ENCODE measurements at regions not wholly inside any gene's neighbourhood (a gene's known extent, or its start where the extent isn't known, plus 50 kb on each side); places are given as distances from the start of the nearest gene placed in this dataset.

- 56% methylated on average over 15 of the region's 18 CpGs for WGBS (ENCODE audit: low lambda C conversion rate)
- no peaks in the 10 kb centered on the region for H3K79me2 ChIP-seq (ENCODE audit: insufficient read depth)
- POLR2A ChIA-PET, result interaction anchor here (0.6 kb wide), 1 partner anchor 196 kb away, joined by 3 read pairs; no protein-coding TSS in a partner anchor
- TF ChIP-seq SIN3A (IDR thresholded peaks at IDR 0.05; ENCODE audit: borderline replicate concordance, low read depth, low read length) (no peak), CTCF (IDR thresholded peaks at IDR 0.05) (no peak), FOXM1 (IDR thresholded peaks at IDR 0.05; ENCODE audit: low read depth) (no peak), NFIC (IDR thresholded peaks at IDR 0.05; ENCODE audit: borderline replicate concordance) (no peak), RXRA (IDR thresholded peaks at IDR 0.05; ENCODE audit: borderline replicate concordance, low read depth) (no peak), GABPA (IDR thresholded peaks at IDR 0.05; ENCODE audit: low read depth) (no peak), PBX3 (IDR thresholded peaks at IDR 0.05) (no peak), GATA2 (CRISPR knock-in tag; IDR thresholded peaks at IDR 0.05) (no peak), TAF1 (IDR thresholded peaks at IDR 0.05; ENCODE audit: borderline replicate concordance, low read depth, low read length) (no peak), USF2 (IDR thresholded peaks at IDR 0.05; ENCODE audit: borderline replicate concordance, low read depth, low read length) (no peak), POLR2AphosphoS5 (IDR thresholded peaks at IDR 0.05; ENCODE audit: low read depth, low read length) (no peak), JUND (IDR thresholded peaks at IDR 0.05) (no peak), SMC3 (IDR thresholded peaks at IDR 0.05; ENCODE audit: low read depth, low read length) (no peak), NRF1 (IDR thresholded peaks at IDR 0.05; ENCODE audit: low read depth, low read length) (no peak), MXI1 (IDR thresholded peaks at IDR 0.05; ENCODE audit: low read depth, low read length) (no peak), TEAD4 (IDR thresholded peaks at IDR 0.05; ENCODE audit: borderline replicate concordance, insufficient read depth) (no peak), REST (IDR thresholded peaks at IDR 0.05; ENCODE audit: low read depth, low read length) (no peak)
- H3K9me3 ChIP-seq, result no peaks in the 10 kb centered on the region
- H3K27me3 ChIP-seq (ENCODE audit: insufficient read depth), result no peaks in the 10 kb centered on the region
- no peak for DNase-seq
- H3F3A ChIP-seq (replicated peaks; ENCODE audit: insufficient read depth), result no peaks in the 10 kb centered on the region
- no peak overlapping the region for H3K9ac ChIP-seq
- no peaks in the 10 kb centered on the region for H4K20me1 ChIP-seq (ENCODE audit: insufficient read depth)
- no peak overlapping the region for H3K27ac ChIP-seq (ENCODE audit: low read depth in 2 of 2, low read length in 1 of 2)
- no peak overlapping the region for H3K4me2 ChIP-seq
- CTCF ChIA-PET, result interaction anchor here (1.3 to 2.5 kb wide), 2 partner anchors 18 to 203 kb away, joined by 3 to 6 read pairs; no protein-coding TSS in a partner anchor
- H3K9me2 ChIP-seq, result no peaks in the 10 kb centered on the region
- no peak overlapping the region for H2AFZ ChIP-seq (ENCODE audit: low read depth)
- H3K4me3 ChIP-seq (ENCODE audit: low read depth in 2 of 2, low read length in 1 of 2), result no peak overlapping the region
- H3K36me3 ChIP-seq (replicated peaks in 1 of 2; ENCODE audit: control insufficient read depth in 1 of 2, insufficient read depth in 2 of 2, low read length in 1 of 2), result no peaks in the 10 kb centered on the region
- H3K4me1 ChIP-seq (ENCODE audit: control insufficient read depth in 1 of 2, insufficient read depth in 2 of 2, low read depth in 1 of 2, low read length in 1 of 2), result peaks cover 0 to 20% of the 10 kb centered on the region in 2 experiments; a peak in 1 of 4 replicates
Measured at GRCh38 chr6:170091000-170091638, 199.8 kb downstream of the DLL1 start.

Measured in SK-N-SH (cell line).